ENCODE measurements at regions not wholly inside any gene's neighbourhood (a gene's known extent, or its start where the extent isn't known, plus 50 kb on each side); places are given as distances from the start of the nearest gene placed in this dataset.

DNA sequence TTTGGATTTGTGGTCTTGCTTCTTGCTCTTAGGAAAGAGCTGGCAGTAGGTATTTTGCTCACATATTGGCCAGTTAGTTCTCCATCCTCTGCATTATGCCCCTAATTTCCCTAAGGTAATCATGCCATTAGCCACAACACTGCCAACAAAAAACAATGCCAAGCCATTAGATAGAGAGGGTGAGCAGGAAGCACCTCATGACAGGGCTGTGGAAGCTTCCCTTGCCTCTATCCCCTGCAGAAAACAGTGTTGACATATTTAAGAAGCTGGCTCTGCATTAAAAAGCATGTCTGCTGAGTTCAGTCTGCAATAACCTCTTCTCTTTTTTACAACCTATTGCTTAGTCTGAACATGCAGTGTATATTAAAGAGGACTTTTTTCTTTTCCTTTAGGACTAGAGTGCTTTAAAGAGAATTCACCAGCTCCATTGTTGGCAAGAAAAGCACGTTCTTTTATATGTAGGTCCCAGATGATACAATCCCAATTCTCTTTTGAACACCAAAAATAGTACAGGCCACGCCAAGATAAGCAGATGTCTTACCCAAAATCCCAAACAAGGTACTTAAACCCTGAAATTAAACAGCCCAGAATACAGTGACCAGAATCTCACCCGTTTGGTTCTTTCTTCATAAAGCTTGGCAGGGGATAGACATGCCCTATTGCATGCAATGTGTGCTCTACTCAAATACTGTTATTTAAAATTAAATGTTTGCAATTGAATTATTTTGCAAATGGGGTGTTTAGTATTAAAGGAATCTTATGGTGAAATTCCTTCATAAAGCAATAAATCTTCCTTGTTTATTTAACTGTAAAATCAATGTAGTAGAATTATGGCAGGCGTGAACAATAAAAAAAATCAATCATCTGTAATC is 93.7 kb upstream of the UBE3A start:
- no peak for TF ChIP-seq POLR2A (IDR thresholded peaks at IDR 0.05; ENCODE audit: low read length)
- TF ChIP-seq GATA1 (IDR thresholded peaks at IDR 0.05; ENCODE audit: low read depth, low read length), result no peak

Measured in erythroblast (primary cell).